GM12878 (cell line): ENCODE measurements at regions not wholly inside any gene's neighbourhood (a gene's known extent, or its start where the extent isn't known, plus 50 kb on each side); places are given as distances from the start of the nearest gene placed in this dataset.

Experiments used
- RFX5 ChIP-seq: IDR thresholded peaks from 2 replicates; pipeline ENCODE4 v1.6.1; 2011; ENCODE audit warnings: low read depth, low read length, improper control_type of control experiment
- TARDBP ChIP-seq: IDR thresholded peaks from 2 replicates; pipeline ENCODE4 v1.6.1; 2016; ENCODE audit warnings: borderline replicate concordance
- TF ChIP-seq, protein P1 (sequence below): fragments of 150-350 bp; IDR thresholded peaks from 2 replicates; pipeline ENCODE4 v1.6.1; 2014; ENCODE audit warnings: mild to moderate bottlenecking, low read depth, low read length
- TF ChIP-seq, protein P2 (sequence below): fragments of 450-650 bp; IDR thresholded peaks from 2 replicates; pipeline ENCODE4 v1.6.1; 2017; ENCODE audit warnings: mild to moderate bottlenecking, low read depth, inconsistent platforms; ENCODE audit not compliant: poor library complexity, severe bottlenecking
- TF ChIP-seq, protein P3 (sequence below): fragments of 450-650 bp; IDR thresholded peaks from 2 replicates; pipeline ENCODE4 v1.6.1; 2017; ENCODE audit warnings: mild to moderate bottlenecking

DNA sequence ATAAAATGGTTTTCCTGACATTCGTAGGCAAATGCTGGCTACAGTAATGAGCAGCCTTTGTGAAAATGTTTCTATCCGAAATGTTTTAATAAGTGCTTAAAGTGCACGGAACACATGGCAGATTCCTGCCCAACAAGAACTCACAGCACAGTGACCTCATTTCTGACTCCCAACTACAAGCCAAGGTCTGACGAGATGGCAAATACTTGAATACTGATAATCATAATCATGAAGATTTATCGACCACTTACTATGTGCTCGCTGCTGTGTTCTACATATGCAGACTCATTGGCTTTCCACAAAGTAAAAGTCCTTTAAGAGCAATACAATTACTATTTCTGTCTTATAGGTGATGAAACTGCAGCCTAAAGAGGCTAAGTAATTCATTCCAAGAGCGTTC, 238.1 kb upstream of the CDH5 start (continued):
- TF ChIP-seq, protein P1, sequence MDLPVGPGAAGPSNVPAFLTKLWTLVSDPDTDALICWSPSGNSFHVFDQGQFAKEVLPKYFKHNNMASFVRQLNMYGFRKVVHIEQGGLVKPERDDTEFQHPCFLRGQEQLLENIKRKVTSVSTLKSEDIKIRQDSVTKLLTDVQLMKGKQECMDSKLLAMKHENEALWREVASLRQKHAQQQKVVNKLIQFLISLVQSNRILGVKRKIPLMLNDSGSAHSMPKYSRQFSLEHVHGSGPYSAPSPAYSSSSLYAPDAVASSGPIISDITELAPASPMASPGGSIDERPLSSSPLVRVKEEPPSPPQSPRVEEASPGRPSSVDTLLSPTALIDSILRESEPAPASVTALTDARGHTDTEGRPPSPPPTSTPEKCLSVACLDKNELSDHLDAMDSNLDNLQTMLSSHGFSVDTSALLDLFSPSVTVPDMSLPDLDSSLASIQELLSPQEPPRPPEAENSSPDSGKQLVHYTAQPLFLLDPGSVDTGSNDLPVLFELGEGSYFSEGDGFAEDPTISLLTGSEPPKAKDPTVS: no peak
- TF ChIP-seq TARDBP: no peak
- TF ChIP-seq RFX5: no peak
- TF ChIP-seq, protein P2, sequence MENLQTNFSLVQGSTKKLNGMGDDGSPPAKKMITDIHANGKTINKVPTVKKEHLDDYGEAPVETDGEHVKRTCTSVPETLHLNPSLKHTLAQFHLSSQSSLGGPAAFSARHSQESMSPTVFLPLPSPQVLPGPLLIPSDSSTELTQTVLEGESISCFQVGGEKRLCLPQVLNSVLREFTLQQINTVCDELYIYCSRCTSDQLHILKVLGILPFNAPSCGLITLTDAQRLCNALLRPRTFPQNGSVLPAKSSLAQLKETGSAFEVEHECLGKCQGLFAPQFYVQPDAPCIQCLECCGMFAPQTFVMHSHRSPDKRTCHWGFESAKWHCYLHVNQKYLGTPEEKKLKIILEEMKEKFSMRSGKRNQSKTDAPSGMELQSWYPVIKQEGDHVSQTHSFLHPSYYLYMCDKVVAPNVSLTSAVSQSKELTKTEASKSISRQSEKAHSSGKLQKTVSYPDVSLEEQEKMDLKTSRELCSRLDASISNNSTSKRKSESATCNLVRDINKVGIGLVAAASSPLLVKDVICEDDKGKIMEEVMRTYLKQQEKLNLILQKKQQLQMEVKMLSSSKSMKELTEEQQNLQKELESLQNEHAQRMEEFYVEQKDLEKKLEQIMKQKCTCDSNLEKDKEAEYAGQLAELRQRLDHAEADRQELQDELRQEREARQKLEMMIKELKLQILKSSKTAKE: no peak
- TF ChIP-seq, protein P3, sequence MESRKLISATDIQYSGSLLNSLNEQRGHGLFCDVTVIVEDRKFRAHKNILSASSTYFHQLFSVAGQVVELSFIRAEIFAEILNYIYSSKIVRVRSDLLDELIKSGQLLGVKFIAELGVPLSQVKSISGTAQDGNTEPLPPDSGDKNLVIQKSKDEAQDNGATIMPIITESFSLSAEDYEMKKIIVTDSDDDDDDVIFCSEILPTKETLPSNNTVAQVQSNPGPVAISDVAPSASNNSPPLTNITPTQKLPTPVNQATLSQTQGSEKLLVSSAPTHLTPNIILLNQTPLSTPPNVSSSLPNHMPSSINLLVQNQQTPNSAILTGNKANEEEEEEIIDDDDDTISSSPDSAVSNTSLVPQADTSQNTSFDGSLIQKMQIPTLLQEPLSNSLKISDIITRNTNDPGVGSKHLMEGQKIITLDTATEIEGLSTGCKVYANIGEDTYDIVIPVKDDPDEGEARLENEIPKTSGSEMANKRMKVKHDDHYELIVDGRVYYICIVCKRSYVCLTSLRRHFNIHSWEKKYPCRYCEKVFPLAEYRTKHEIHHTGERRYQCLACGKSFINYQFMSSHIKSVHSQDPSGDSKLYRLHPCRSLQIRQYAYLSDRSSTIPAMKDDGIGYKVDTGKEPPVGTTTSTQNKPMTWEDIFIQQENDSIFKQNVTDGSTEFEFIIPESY: no peak
